Anterior cingulate cortex (tissue), 58 donors: ENCODE measurements at regions not wholly inside any gene's neighbourhood (a gene's known extent, or its start where the extent isn't known, plus 50 kb on each side); places are given as distances from the start of the nearest gene placed in this dataset.

Experiments used
- DNase-seq, 58 donors: peaks; one replicate each; lab custom pipeline; 2025; lab: John Stamatoyannopoulos, UW

- DNase-seq: peak in 52 of 58 donors; percentile 9 to 91 (median 61)
These were observed 154.2 kb upstream of the PRMT8 start for GRCh38 chr12:3336606-3337311.

- no peak for DNase-seq
These were observed 153.1 kb upstream of the PRMT8 start for GRCh38 chr12:3337944-3338343.

GRCh38 chr12:3339221-3339620 is 151.8 kb upstream of the PRMT8 start:
- no peak for DNase-seq

- DNase-seq: no peak
These were observed 149.4 kb upstream of the PRMT8 start for GRCh38 chr12:3341594-3341993.

- peak in 50 of 58 donors; percentile 9 to 74 (median 35) for DNase-seq
These were observed 149.0 kb upstream of the PRMT8 start for GRCh38 chr12:3342051-3342450.

- no peak for DNase-seq
These were observed 142.9 kb upstream of the PRMT8 start for GRCh38 chr12:3348055-3348454.

GRCh38 chr12:3350432-3350831 is 140.6 kb upstream of the PRMT8 start:
- DNase-seq: no peak

- no peak for DNase-seq
These were observed 139.3 kb upstream of the PRMT8 start for GRCh38 chr12:3351731-3352130.

- peak in 1 of 58 donors; percentile 47 for DNase-seq
These were observed 138.8 kb upstream of the PRMT8 start for GRCh38 chr12:3352230-3352629.

- no peak for DNase-seq
These were observed 137.4 kb upstream of the PRMT8 start for GRCh38 chr12:3353621-3354020.

GRCh38 chr12:3354586-3354985 is 136.4 kb upstream of the PRMT8 start:
- DNase-seq: no peak

- DNase-seq: no peak
These were observed 135.6 kb upstream of the PRMT8 start for GRCh38 chr12:3355378-3355900.

- DNase-seq: no peak
These were observed 133.0 kb upstream of the PRMT8 start for GRCh38 chr12:3357950-3358525.

- DNase-seq: no peak
These were observed 131.5 kb upstream of the PRMT8 start for GRCh38 chr12:3359478-3359877.

- DNase-seq: no peak
These were observed 129.9 kb upstream of the PRMT8 start for GRCh38 chr12:3361146-3361545.

GRCh38 chr12:3362737-3363136 is 128.3 kb upstream of the PRMT8 start:
- DNase-seq: no peak

GRCh38 chr12:3363608-3364007 is 127.4 kb upstream of the PRMT8 start:
- DNase-seq: no peak

- DNase-seq: no peak
These were observed 126.8 kb upstream of the PRMT8 start for GRCh38 chr12:3364226-3364625.

- DNase-seq: peak in 1 of 58 donors; percentile 13
These were observed 126.1 kb upstream of the PRMT8 start for GRCh38 chr12:3364661-3365462.

- peak in 8 of 58 donors; percentile 9 to 33 (median 14) for DNase-seq
These were observed 125.3 kb upstream of the PRMT8 start for GRCh38 chr12:3365463-3366411.
